Upper lobe of left lung (tissue), 4 donors: ENCODE measurements at regions not wholly inside any gene's neighbourhood (a gene's known extent, or its start where the extent isn't known, plus 50 kb on each side); places are given as distances from the start of the nearest gene placed in this dataset.

ENCODE experiments used
- EP300 ChIP-seq, 4 donors: sonication (generic); formaldehyde crosslinking; IDR thresholded peaks; one replicate each; pipeline ENCODE4 v1.5.1; 2017; ENCODE audit warnings: antibody characterized with exemption in 4 of 4, control low read depth in 2 of 4
- POLR2A ChIP-seq, 4 donors: fragments of 450-650 bp; IDR thresholded peaks; one replicate each; pipeline ENCODE4 v1.5.1; 2016 to 2017; ENCODE audit warnings: antibody characterized with exemption in 4 of 4, mild to moderate bottlenecking in 2 of 4
- TF ChIP-seq, protein P1 (sequence below), 6 experiments: fragments of 450-650 bp in 4 of 6; fragments of 200-600 bp in 2 of 6; sonication (generic) in 2 of 6; IDR thresholded peaks; one replicate each; pipeline ENCODE4 v1.5.1; 2016 to 2019; ENCODE audit warnings: antibody characterized with exemption in 6 of 6

DNA sequence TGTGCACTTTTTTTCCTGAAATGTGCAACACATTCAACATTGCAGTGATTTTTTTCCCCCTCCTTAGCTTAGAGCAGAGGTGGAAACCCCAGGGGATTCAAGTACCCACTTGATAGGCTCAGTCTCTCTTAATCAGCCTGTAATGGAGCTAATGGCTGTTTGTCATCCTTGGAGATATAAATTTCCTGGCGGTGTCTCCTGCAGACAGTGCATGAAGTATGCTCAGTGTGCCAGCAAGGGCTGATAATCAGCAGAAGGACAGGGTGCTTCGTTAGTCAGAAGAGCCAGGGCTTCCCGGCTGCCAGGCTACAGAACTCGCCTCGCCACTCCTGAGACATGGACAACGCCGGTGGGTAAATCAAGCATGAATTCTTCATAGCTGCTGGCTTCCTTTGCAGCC is 69.8 kb upstream of the PHACTR2 start:
- TF ChIP-seq, protein P1, sequence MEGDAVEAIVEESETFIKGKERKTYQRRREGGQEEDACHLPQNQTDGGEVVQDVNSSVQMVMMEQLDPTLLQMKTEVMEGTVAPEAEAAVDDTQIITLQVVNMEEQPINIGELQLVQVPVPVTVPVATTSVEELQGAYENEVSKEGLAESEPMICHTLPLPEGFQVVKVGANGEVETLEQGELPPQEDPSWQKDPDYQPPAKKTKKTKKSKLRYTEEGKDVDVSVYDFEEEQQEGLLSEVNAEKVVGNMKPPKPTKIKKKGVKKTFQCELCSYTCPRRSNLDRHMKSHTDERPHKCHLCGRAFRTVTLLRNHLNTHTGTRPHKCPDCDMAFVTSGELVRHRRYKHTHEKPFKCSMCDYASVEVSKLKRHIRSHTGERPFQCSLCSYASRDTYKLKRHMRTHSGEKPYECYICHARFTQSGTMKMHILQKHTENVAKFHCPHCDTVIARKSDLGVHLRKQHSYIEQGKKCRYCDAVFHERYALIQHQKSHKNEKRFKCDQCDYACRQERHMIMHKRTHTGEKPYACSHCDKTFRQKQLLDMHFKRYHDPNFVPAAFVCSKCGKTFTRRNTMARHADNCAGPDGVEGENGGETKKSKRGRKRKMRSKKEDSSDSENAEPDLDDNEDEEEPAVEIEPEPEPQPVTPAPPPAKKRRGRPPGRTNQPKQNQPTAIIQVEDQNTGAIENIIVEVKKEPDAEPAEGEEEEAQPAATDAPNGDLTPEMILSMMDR (IDR thresholded peaks at IDR 0.05), result no peak
- TF ChIP-seq EP300 (IDR thresholded peaks at IDR 0.05) (no peak), POLR2A (IDR thresholded peaks at IDR 0.05) (no peak)
